ENCODE measurements at regions not wholly inside any gene's neighbourhood (a gene's known extent, or its start where the extent isn't known, plus 50 kb on each side); places are given as distances from the start of the nearest gene placed in this dataset.

DNA sequence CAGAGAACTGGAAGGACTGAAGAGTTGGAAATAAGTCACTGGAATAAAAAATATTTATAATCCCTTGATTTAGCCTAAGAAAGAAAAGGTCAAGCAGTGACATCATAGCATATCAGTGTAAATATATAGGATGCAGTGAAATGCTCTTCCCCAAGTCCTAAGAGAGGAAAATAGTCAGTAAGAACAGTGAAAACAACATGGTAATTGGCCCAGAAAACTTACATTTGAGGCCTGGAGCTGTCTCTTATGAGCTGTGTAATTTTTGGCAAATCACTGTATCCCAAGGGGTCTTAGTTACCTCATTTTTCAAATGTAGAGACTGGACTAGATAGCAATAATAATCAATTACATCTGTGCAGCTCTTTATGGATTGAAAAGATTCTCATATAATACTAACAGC, 255.7 kb upstream of the AR start:
- no peak overlapping the region for H3K4me2 ChIP-seq (ENCODE audit: low read length)
- no peaks in the 10 kb centered on the region for H3K36me3 Mint-ChIP-seq (ENCODE audit: low read depth, unreplicated experiment)
- no peaks in the 10 kb centered on the region for H3K9me3 ChIP-seq (ENCODE audit: insufficient read depth, low read depth, low read length)
- H3K27ac Mint-ChIP-seq (ENCODE audit: unreplicated experiment), result no peak overlapping the region
- H3K27ac ChIP-seq (ENCODE audit: low read depth, low read length), result no peak overlapping the region
- DNase-seq (ENCODE audit: low read depth) (no peak), FAIRE-seq (no peak)
- H3K9me3 Mint-ChIP-seq (ENCODE audit: unreplicated experiment), result peaks cover 3% of the 10 kb centered on the region
- no peaks in the 10 kb centered on the region for H3K4me1 ChIP-seq (ENCODE audit: insufficient read depth, low read length)
- no peaks in the 10 kb centered on the region for H3K27me3 ChIP-seq (ENCODE audit: insufficient read depth, low read length)
- no peaks in the 10 kb centered on the region for H3K27me3 Mint-ChIP-seq (ENCODE audit: low read depth, unreplicated experiment)
- TF ChIP-seq, protein P1, sequence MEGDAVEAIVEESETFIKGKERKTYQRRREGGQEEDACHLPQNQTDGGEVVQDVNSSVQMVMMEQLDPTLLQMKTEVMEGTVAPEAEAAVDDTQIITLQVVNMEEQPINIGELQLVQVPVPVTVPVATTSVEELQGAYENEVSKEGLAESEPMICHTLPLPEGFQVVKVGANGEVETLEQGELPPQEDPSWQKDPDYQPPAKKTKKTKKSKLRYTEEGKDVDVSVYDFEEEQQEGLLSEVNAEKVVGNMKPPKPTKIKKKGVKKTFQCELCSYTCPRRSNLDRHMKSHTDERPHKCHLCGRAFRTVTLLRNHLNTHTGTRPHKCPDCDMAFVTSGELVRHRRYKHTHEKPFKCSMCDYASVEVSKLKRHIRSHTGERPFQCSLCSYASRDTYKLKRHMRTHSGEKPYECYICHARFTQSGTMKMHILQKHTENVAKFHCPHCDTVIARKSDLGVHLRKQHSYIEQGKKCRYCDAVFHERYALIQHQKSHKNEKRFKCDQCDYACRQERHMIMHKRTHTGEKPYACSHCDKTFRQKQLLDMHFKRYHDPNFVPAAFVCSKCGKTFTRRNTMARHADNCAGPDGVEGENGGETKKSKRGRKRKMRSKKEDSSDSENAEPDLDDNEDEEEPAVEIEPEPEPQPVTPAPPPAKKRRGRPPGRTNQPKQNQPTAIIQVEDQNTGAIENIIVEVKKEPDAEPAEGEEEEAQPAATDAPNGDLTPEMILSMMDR (IDR thresholded peaks at IDR 0.05; ENCODE audit: insufficient read depth, low read depth, low read length), result no peak
- no peak for TF ChIP-seq EZH2 (IDR thresholded peaks at IDR 0.05; ENCODE audit: insufficient read depth, low read length)
- H3K36me3 ChIP-seq (ENCODE audit: insufficient read depth, low read length), result no peaks in the 10 kb centered on the region
- H4K20me1 ChIP-seq (ENCODE audit: insufficient read depth, low read length), result no peaks in the 10 kb centered on the region
- H3K79me2 ChIP-seq (ENCODE audit: insufficient read depth, low read length), result no peaks in the 10 kb centered on the region
- H2AFZ ChIP-seq (ENCODE audit: low read depth, low read length), result no peak overlapping the region
- H3K4me3 Mint-ChIP-seq (ENCODE audit: unreplicated experiment), result no peak overlapping the region
- no peak overlapping the region for H3K9ac ChIP-seq (ENCODE audit: low read length)
- no peak overlapping the region for H3K4me3 ChIP-seq (ENCODE audit: insufficient read depth, low read depth, low read length)
- peaks cover 1% of the 10 kb centered on the region for H3K4me1 Mint-ChIP-seq (ENCODE audit: low read depth, unreplicated experiment)

DNA sequence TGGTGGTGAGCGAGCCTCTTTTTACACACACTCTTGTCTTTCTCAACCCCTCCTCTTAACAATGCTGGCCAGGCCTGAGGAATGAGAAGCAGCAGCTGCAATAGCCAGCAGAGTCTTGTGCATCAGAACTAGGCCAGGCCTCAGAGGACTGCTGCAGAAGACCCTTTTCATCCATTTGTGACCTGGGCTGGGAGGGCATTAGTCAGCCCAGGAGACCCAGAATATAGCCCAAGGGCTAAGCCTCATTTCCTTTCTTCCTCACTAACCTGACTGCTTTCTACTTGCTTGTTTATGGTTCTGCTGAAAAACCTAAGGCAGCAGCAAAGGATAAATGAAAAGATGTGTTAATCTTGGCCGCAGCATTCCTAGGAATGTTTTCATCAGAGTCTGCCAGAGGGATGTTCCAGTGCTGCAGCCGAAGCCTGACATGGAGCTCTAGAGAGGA, 254.7 kb upstream of the AR start:
- H4K20me1 ChIP-seq (ENCODE audit: insufficient read depth, low read length), result no peaks in the 10 kb centered on the region
- no peaks in the 10 kb centered on the region for H3K36me3 Mint-ChIP-seq (ENCODE audit: low read depth, unreplicated experiment)
- H3K4me1 ChIP-seq (ENCODE audit: insufficient read depth, low read length), result no peaks in the 10 kb centered on the region
- DNase-seq (ENCODE audit: low read depth) (no peak), FAIRE-seq (no peak)
- H3K27ac Mint-ChIP-seq (ENCODE audit: unreplicated experiment), result no peak overlapping the region
- no peak overlapping the region for H3K4me3 Mint-ChIP-seq (ENCODE audit: unreplicated experiment)
- no peak overlapping the region for H3K4me2 ChIP-seq (ENCODE audit: low read length)
- H3K4me3 ChIP-seq (ENCODE audit: insufficient read depth, low read depth, low read length), result no peak overlapping the region
- TF ChIP-seq EZH2 (IDR thresholded peaks at IDR 0.05; ENCODE audit: insufficient read depth, low read length), result no peak
- TF ChIP-seq, protein P1 (IDR thresholded peaks at IDR 0.05; ENCODE audit: insufficient read depth, low read depth, low read length), result no peak
- H3K9me3 Mint-ChIP-seq (ENCODE audit: unreplicated experiment), result no peaks in the 10 kb centered on the region
- no peaks in the 10 kb centered on the region for H3K36me3 ChIP-seq (ENCODE audit: insufficient read depth, low read length)
- H3K9me3 ChIP-seq (ENCODE audit: insufficient read depth, low read depth, low read length), result no peaks in the 10 kb centered on the region
- no peaks in the 10 kb centered on the region for H3K79me2 ChIP-seq (ENCODE audit: insufficient read depth, low read length)
- no peaks in the 10 kb centered on the region for H3K27me3 Mint-ChIP-seq (ENCODE audit: low read depth, unreplicated experiment)
- H3K4me1 Mint-ChIP-seq (ENCODE audit: low read depth, unreplicated experiment), result peaks cover 1% of the 10 kb centered on the region
- no peaks in the 10 kb centered on the region for H3K27me3 ChIP-seq (ENCODE audit: insufficient read depth, low read length)
- H3K9ac ChIP-seq (ENCODE audit: low read length), result no peak overlapping the region
- no peak overlapping the region for H2AFZ ChIP-seq (ENCODE audit: low read depth, low read length)
- H3K27ac ChIP-seq (ENCODE audit: low read depth, low read length), result no peak overlapping the region

DNA sequence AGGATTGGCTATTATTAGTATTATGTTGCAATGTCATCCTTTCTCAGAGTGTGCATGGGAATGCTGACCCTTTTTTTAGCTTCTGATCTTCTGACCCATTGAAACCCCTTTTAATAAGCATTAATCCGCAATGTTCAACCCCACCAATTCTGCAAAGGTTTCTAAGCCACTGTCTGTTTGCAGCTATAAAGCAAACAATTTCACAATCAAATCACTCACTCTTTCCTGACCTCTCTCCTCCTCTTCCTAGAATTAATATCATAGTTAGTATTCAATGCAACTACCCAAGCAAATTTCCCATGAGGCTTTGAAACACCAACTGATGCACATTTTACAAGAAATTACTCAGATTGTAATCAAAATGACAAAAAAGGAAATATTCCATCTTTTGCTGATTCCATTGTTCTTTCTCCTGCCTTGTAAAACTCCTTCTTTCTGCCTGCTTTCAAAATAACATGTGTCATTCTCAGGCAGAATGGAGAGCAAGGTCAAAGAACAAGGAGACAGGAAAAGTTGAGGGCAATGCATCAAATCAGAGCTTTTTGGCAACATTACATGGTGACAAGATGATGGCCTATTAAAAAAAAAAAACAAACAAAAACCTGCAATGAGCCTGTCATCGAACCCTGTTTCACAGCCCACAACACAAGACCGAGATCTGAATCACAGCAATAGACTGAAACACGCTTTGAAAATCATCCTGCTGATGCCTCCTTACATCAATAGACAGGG, 253.2 kb upstream of the AR start:
- Mint-ChIP-seq H3K36me3 (ENCODE audit: low read depth, unreplicated experiment) (no peaks in the 10 kb centered on the region), H3K4me3 (ENCODE audit: unreplicated experiment) (no peak overlapping the region), H3K27me3 (ENCODE audit: low read depth, unreplicated experiment) (no peaks in the 10 kb centered on the region), H3K4me1 (ENCODE audit: low read depth, unreplicated experiment) (peaks cover 4% of the 10 kb centered on the region), H3K27ac (ENCODE audit: unreplicated experiment) (no peak overlapping the region), H3K9me3 (ENCODE audit: unreplicated experiment) (no peaks in the 10 kb centered on the region)
- Histone ChIP-seq H2AFZ (ENCODE audit: low read depth, low read length) (no peak overlapping the region), H4K20me1 (ENCODE audit: insufficient read depth, low read length) (no peaks in the 10 kb centered on the region), H3K4me1 (ENCODE audit: insufficient read depth, low read length) (no peaks in the 10 kb centered on the region), H3K4me3 (ENCODE audit: insufficient read depth, low read depth, low read length) (no peak overlapping the region), H3K27ac (ENCODE audit: low read depth, low read length) (no peak overlapping the region), H3K27me3 (ENCODE audit: insufficient read depth, low read length) (no peaks in the 10 kb centered on the region), H3K4me2 (ENCODE audit: low read length) (no peak overlapping the region), H3K9me3 (ENCODE audit: insufficient read depth, low read depth, low read length) (no peaks in the 10 kb centered on the region), H3K9ac (ENCODE audit: low read length) (no peak overlapping the region), H3K36me3 (ENCODE audit: insufficient read depth, low read length) (no peaks in the 10 kb centered on the region), H3K79me2 (ENCODE audit: insufficient read depth, low read length) (no peaks in the 10 kb centered on the region)
- no peak for TF ChIP-seq EZH2 (IDR thresholded peaks at IDR 0.05; ENCODE audit: insufficient read depth, low read length)
- TF ChIP-seq, protein P1 (IDR thresholded peaks at IDR 0.05; ENCODE audit: insufficient read depth, low read depth, low read length), result no peak
- no peak for DNase-seq (ENCODE audit: low read depth)
- peak; percentile 88 for FAIRE-seq

All from astrocyte (in vitro differentiated cells and primary cell).